ENCODE measurements at regions not wholly inside any gene's neighbourhood (a gene's known extent, or its start where the extent isn't known, plus 50 kb on each side); places are given as distances from the start of the nearest gene placed in this dataset.
A peak's percentile ranks its signal among the peaks of the same experiment; 100 is the strongest.

- H3K4me2 ChIP-seq = no peak overlapping the region
- H2AFZ ChIP-seq (replicated peaks) = peak overlapping the region; percentile 26
- no peaks in the 10 kb centered on the region for H3K79me2 ChIP-seq (ENCODE audit: low read depth)
- H3K27ac ChIP-seq = no peak overlapping the region
- H3K9me3 ChIP-seq (ENCODE audit: low read depth) = no peaks in the 10 kb centered on the region
- Mint-ChIP-seq H3K4me1 (no peaks in the 10 kb centered on the region), H3K27ac (no peak overlapping the region), H3K4me3 (no peak overlapping the region), H3K9me3 (no peaks in the 10 kb centered on the region), H3K36me3 (no peaks in the 10 kb centered on the region), H3K27me3 (ENCODE audit: insufficient read depth, low read depth) (peaks cover 2% of the 10 kb centered on the region)
- peak; percentile 61 for DNase-seq (ENCODE audit: low spot score)
- no peaks in the 10 kb centered on the region for H4K20me1 ChIP-seq (ENCODE audit: low read depth)
- TF ChIP-seq EZH2phosphoT487 (IDR thresholded peaks at IDR 0.05) (no peak), CTCF (IDR thresholded peaks at IDR 0.05) (peak; percentile 75)
- H3K9ac ChIP-seq = no peak overlapping the region
- H3K27me3 ChIP-seq = no peaks in the 10 kb centered on the region
- H3K4me1 ChIP-seq = no peaks in the 10 kb centered on the region
- H3F3A ChIP-seq (ENCODE audit: low read depth) = no peaks in the 10 kb centered on the region
- H3K4me3 ChIP-seq = no peak overlapping the region
- no peaks in the 10 kb centered on the region for H3K36me3 ChIP-seq
Measured at GRCh38 chr1:192474080-192474683, 101.4 kb upstream of the RGS1 start.

DNA sequence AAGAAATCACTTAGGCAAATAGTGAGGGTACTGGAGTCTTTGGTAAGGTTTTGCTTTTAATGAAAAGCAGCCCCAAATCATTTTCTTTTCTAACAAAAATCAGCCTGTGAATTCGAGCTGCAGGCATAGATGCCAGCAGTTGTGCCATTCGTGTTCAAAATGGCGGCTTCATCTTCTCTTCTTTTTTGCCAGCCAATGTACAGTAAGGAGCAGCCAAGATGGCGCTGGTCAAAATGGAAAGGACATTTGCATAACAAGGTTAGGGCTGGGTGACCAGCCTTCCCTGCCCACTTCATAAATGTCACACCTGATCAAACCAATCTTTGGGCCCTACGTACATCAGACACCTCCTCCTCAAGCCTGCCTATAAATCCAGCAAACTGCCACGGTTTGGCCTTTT, 100.2 kb upstream of the RGS1 start:
- no peaks in the 10 kb centered on the region for H4K20me1 ChIP-seq (ENCODE audit: low read depth)
- H3F3A ChIP-seq (ENCODE audit: low read depth) = no peaks in the 10 kb centered on the region
- no peaks in the 10 kb centered on the region for H3K9me3 ChIP-seq (ENCODE audit: low read depth)
- no peak for TF ChIP-seq EZH2 (IDR thresholded peaks at IDR 0.05)
- Mint-ChIP-seq H3K27ac (no peak overlapping the region), H3K9me3 (no peaks in the 10 kb centered on the region), H3K27me3 (ENCODE audit: insufficient read depth, low read depth) (peaks cover 2% of the 10 kb centered on the region), H3K36me3 (no peaks in the 10 kb centered on the region), H3K4me1 (no peaks in the 10 kb centered on the region), H3K4me3 (no peak overlapping the region)
- no peak overlapping the region for H3K4me2 ChIP-seq
- H3K9ac ChIP-seq = no peak overlapping the region
- H3K4me1 ChIP-seq = no peaks in the 10 kb centered on the region
- H3K36me3 ChIP-seq = no peaks in the 10 kb centered on the region
- no peak for DNase-seq (ENCODE audit: low spot score)
- H3K27ac ChIP-seq = no peak overlapping the region
- no peak overlapping the region for H3K4me3 ChIP-seq
- no peaks in the 10 kb centered on the region for H3K79me2 ChIP-seq (ENCODE audit: low read depth)
- H3K27me3 ChIP-seq = no peaks in the 10 kb centered on the region
- peak overlapping the region; percentile 56 for H2AFZ ChIP-seq (replicated peaks)

- H3K36me3 Mint-ChIP-seq = no peaks in the 10 kb centered on the region
- no peak overlapping the region for H3K4me3 ChIP-seq
- H2AFZ ChIP-seq (replicated peaks) = no peak overlapping the region
- TF ChIP-seq EZH2phosphoT487 (IDR thresholded peaks at IDR 0.05) = no peak
- no peak for TF ChIP-seq CTCF (IDR thresholded peaks at IDR 0.05)
- TF ChIP-seq EZH2 (IDR thresholded peaks at IDR 0.05) = no peak
- peaks cover 2% of the 10 kb centered on the region for H3K27me3 Mint-ChIP-seq (ENCODE audit: insufficient read depth, low read depth)
- H3K36me3 ChIP-seq = no peaks in the 10 kb centered on the region
- H3K79me2 ChIP-seq (ENCODE audit: low read depth) = no peaks in the 10 kb centered on the region
- H3K9me3 ChIP-seq (ENCODE audit: low read depth) = no peaks in the 10 kb centered on the region
- no peak overlapping the region for H3K27ac Mint-ChIP-seq
- no peak overlapping the region for H3K4me3 Mint-ChIP-seq
- H4K20me1 ChIP-seq (ENCODE audit: low read depth) = no peaks in the 10 kb centered on the region
- no peaks in the 10 kb centered on the region for H3K4me1 ChIP-seq
- H3K4me2 ChIP-seq = no peak overlapping the region
- H3K27ac ChIP-seq = no peak overlapping the region
- no peaks in the 10 kb centered on the region for H3K9me3 Mint-ChIP-seq
- no peak for DNase-seq (ENCODE audit: low spot score)
- no peak overlapping the region for H3K9ac ChIP-seq
- H3F3A ChIP-seq (ENCODE audit: low read depth) = no peaks in the 10 kb centered on the region
- no peaks in the 10 kb centered on the region for H3K4me1 Mint-ChIP-seq
- no peaks in the 10 kb centered on the region for H3K27me3 ChIP-seq
Measured at GRCh38 chr1:192475970-192476369, 99.6 kb upstream of the RGS1 start.

GRCh38 chr1:192476802-192477298, 98.7 kb upstream of the RGS1 start:
- Histone ChIP-seq H3K36me3 (no peaks in the 10 kb centered on the region), H3F3A (ENCODE audit: low read depth) (no peaks in the 10 kb centered on the region), H3K79me2 (ENCODE audit: low read depth) (no peaks in the 10 kb centered on the region), H3K27ac (no peak overlapping the region), H4K20me1 (ENCODE audit: low read depth) (no peaks in the 10 kb centered on the region), H3K4me1 (no peaks in the 10 kb centered on the region), H3K9ac (no peak overlapping the region), H3K4me2 (no peak overlapping the region), H3K4me3 (no peak overlapping the region), H2AFZ (replicated peaks) (no peak overlapping the region), H3K9me3 (ENCODE audit: low read depth) (no peaks in the 10 kb centered on the region), H3K27me3 (no peaks in the 10 kb centered on the region)
- DNase-seq (ENCODE audit: low spot score) = no peak
- H3K9me3 Mint-ChIP-seq = no peaks in the 10 kb centered on the region
- TF ChIP-seq CTCF (IDR thresholded peaks at IDR 0.05) = no peak
- no peak for TF ChIP-seq EZH2phosphoT487 (IDR thresholded peaks at IDR 0.05)
- no peak for TF ChIP-seq EZH2 (IDR thresholded peaks at IDR 0.05)
- H3K4me3 Mint-ChIP-seq = no peak overlapping the region
- no peak overlapping the region for H3K27ac Mint-ChIP-seq
- peaks cover 2% of the 10 kb centered on the region for H3K27me3 Mint-ChIP-seq (ENCODE audit: insufficient read depth, low read depth)
- no peaks in the 10 kb centered on the region for H3K36me3 Mint-ChIP-seq
- H3K4me1 Mint-ChIP-seq = no peaks in the 10 kb centered on the region
